CD14-positive monocyte (primary cell): ENCODE measurements at regions not wholly inside any gene's neighbourhood (a gene's known extent, or its start where the extent isn't known, plus 50 kb on each side); places are given as distances from the start of the nearest gene placed in this dataset.
"Not testable (repeated sequence)": the region's sequence is repeated elsewhere in the genome, so short reads cannot be mapped to it uniquely, and the experiment has no call there.

Experiments used
- DNase-seq, 3 donors: peaks; one replicate each; pipeline ENCODE4 v3.0.0-alpha.2; 2011 to 2022
- H2AFZ ChIP-seq: 2 replicates; pipeline ENCODE4 v1.6.0; 2012; ENCODE audit warnings: mild to moderate bottlenecking, low read depth, low read length, inconsistent platforms; ENCODE audit not compliant: insufficient read depth, poor library complexity, severe bottlenecking
- H3K27ac ChIP-seq, 2 donors: 1 replicate in 1 of 2; 2 replicates in 1 of 2; pipeline ENCODE4 v1.5.1; 2012 to 2013; ENCODE audit warnings: low read length in 2 of 2, control low read depth in 1 of 2, inconsistent platforms in 1 of 2, low read depth in 1 of 2, mild to moderate bottlenecking in 1 of 2
- H3K27me3 ChIP-seq, 2 donors: one replicate each; pipeline versions ENCODE4 v1.6.0 to v1.6.1; 2011 to 2013; ENCODE audit warnings: low read length in 2 of 2; ENCODE audit not compliant: control insufficient read depth in 2 of 2, insufficient read depth in 2 of 2
- H3K36me3 ChIP-seq, 2 donors: replicated peaks in 1 of 2; 1 replicate in 1 of 2; 2 replicates in 1 of 2; pipeline versions ENCODE4 v1.5.1 to v1.6.1; 2012 to 2013; ENCODE audit warnings: low read length in 2 of 2, control low read depth in 1 of 2, inconsistent platforms in 1 of 2, mild to moderate bottlenecking in 1 of 2; ENCODE audit not compliant: insufficient read depth in 2 of 2, control insufficient read depth in 1 of 2
- H3K4me1 ChIP-seq, 2 donors: 1 replicate in 1 of 2; 2 replicates in 1 of 2; pipeline versions ENCODE4 v1.5.1 to v1.6.1; 2012 to 2013; ENCODE audit warnings: low read length in 2 of 2, control low read depth in 1 of 2, inconsistent platforms in 1 of 2, mild to moderate bottlenecking in 1 of 2, moderate library complexity in 1 of 2; ENCODE audit not compliant: insufficient read depth in 2 of 2, control insufficient read depth in 1 of 2
- H3K4me2 ChIP-seq: replicated peaks from 2 replicates; pipeline ENCODE3; 2012; ENCODE audit warnings: low read length, moderate library complexity, mild to moderate bottlenecking; ENCODE audit not compliant: poor library complexity, severe bottlenecking; ENCODE audit errors: extremely low read depth
- H3K4me3 ChIP-seq, 3 experiments: fragments of 200-600 bp in 1 of 3; sonication (generic) in 1 of 3; replicated peaks in 1 of 3; 1 replicate in 2 of 3; 2 replicates in 1 of 3; pipeline ENCODE4 v1.5.1; 2011 to 2013; ENCODE audit warnings: low read length in 3 of 3, mild to moderate bottlenecking in 3 of 3, control low read depth in 2 of 3, low read depth in 2 of 3, inconsistent platforms in 1 of 3, moderate library complexity in 1 of 3
- H3K79me2 ChIP-seq: 2 replicates; pipeline ENCODE4 v1.6.0; 2012; ENCODE audit warnings: mild to moderate bottlenecking, control low read depth, inconsistent platforms, low read length, moderate library complexity; ENCODE audit not compliant: insufficient read depth
- H3K9ac ChIP-seq: 2 replicates; pipeline ENCODE4 v1.6.0; 2017; ENCODE audit warnings: low read length, mild to moderate bottlenecking; ENCODE audit not compliant: insufficient read depth, poor library complexity, severe bottlenecking
- H3K9me3 ChIP-seq, 2 donors: replicated peaks in 1 of 2; 1 replicate in 1 of 2; 2 replicates in 1 of 2; pipeline versions ENCODE4 v1.5.1 to v1.6.1; 2012 to 2013; ENCODE audit warnings: low read length in 2 of 2, control low read depth in 1 of 2; ENCODE audit not compliant: control insufficient read depth in 1 of 2, insufficient read depth in 1 of 2
- H4K20me1 ChIP-seq: 2 replicates; pipeline ENCODE4 v1.6.0; 2012; ENCODE audit warnings: mild to moderate bottlenecking, low read length, control low read depth, moderate library complexity; ENCODE audit not compliant: insufficient read depth
- H3K27ac Mint-ChIP-seq, 7 donors: one replicate each; pipeline ENCODE4 v1.8.0; 2020; ENCODE audit warnings: mild to moderate bottlenecking in 7 of 7, mixed read lengths in 7 of 7, moderate library complexity in 6 of 7, inconsistent platforms in 2 of 7
- H3K27me3 Mint-ChIP-seq, 3 donors: one replicate each; pipeline ENCODE4 v1.8.0; 2021 to 2022; ENCODE audit warnings: low read depth in 3 of 3, mild to moderate bottlenecking in 3 of 3, mixed read lengths in 3 of 3, moderate library complexity in 3 of 3, inconsistent platforms in 1 of 3
- H3K36me3 Mint-ChIP-seq, 2 donors: one replicate each; pipeline ENCODE4 v1.8.0; 2020; ENCODE audit warnings: mixed read lengths in 2 of 2, inconsistent platforms in 1 of 2, mild to moderate bottlenecking in 1 of 2
- H3K4me1 Mint-ChIP-seq: one replicate; pipeline ENCODE4 v1.8.0; 2020; ENCODE audit warnings: mild to moderate bottlenecking, mixed read lengths
- H3K4me3 Mint-ChIP-seq, 2 donors: one replicate each; pipeline ENCODE4 v1.8.0; 2020; ENCODE audit warnings: mild to moderate bottlenecking in 2 of 2, mixed read lengths in 2 of 2, moderate library complexity in 1 of 2
- H3K9me3 Mint-ChIP-seq, 7 donors: one replicate each; pipeline ENCODE4 v1.8.0; 2020 to 2022; ENCODE audit warnings: mixed read lengths in 7 of 7, mild to moderate bottlenecking in 6 of 7, moderate library complexity in 6 of 7, inconsistent platforms in 2 of 7
- CTCF ChIP-seq: fragments of 200-600 bp; IDR thresholded peaks from one replicate; pipeline ENCODE4 v1.8.0; 2022; ENCODE audit warnings: antibody characterized with exemption, mild to moderate bottlenecking
- WGBS: methylation state at CpG from one replicate; pipeline ENCODE4 v1.1.5; 2013; ENCODE audit warnings: missing lambda C conversion rate; ENCODE audit not compliant: insufficient coverage; 5-methylcytosine and 5-hydroxymethylcytosine counted together
- intact Hi-C, 2 donors: fragments of 100-400 bp; cut with micrococcal nuclease; formaldehyde crosslinking; loops; one replicate each; pipeline versions ENCODE4 v1.15.0 to v1.15.1; 2023

GRCh38 chr10:90075995-90076394 lies 374.6 kb downstream of the KIF20B start:
- Histone ChIP-seq H4K20me1 (no peaks in the 10 kb centered on the region), H3K27me3 (no peaks in the 10 kb centered on the region), H3K4me3 (no peak overlapping the region), H3K4me1 (no peaks in the 10 kb centered on the region), H3K27ac (no peak overlapping the region), H3K9ac (no peak overlapping the region), H3K36me3 (no peaks in the 10 kb centered on the region), H3K9me3 (peaks cover 0 to 5% of the 10 kb centered on the region in 2 donors), H3K79me2 (no peaks in the 10 kb centered on the region), H3K4me2 (no peak overlapping the region), H2AFZ (no peak overlapping the region)
- Mint-ChIP-seq H3K36me3 (no peaks in the 10 kb centered on the region), H3K4me1 (no peaks in the 10 kb centered on the region), H3K9me3 (peaks cover 3 to 23% (median 5%) of the 10 kb centered on the region in 7 donors), H3K27me3 (peaks cover 0 to 3% (median 0%) of the 10 kb centered on the region in 3 donors), H3K27ac (no peak overlapping the region), H3K4me3 (no peak overlapping the region)
- no peak for DNase-seq
- 86% methylated on average over 1 of the region's 2 CpGs for WGBS
- intact Hi-C loops, result no loop called here
- no peak for TF ChIP-seq CTCF

GRCh38 chr10:90079819-90080218 lies 378.4 kb downstream of the KIF20B start:
- Histone ChIP-seq H4K20me1 (no peaks in the 10 kb centered on the region), H3K4me1 (no peaks in the 10 kb centered on the region), H3K9me3 (peaks cover 0 to 5% of the 10 kb centered on the region in 2 donors), H3K27me3 (no peaks in the 10 kb centered on the region), H3K79me2 (no peaks in the 10 kb centered on the region), H3K36me3 (no peaks in the 10 kb centered on the region), H3K4me3 (no peak overlapping the region), H3K4me2 (no peak overlapping the region), H3K9ac (no peak overlapping the region), H3K27ac (no peak overlapping the region), H2AFZ (no peak overlapping the region)
- no peaks in the 10 kb centered on the region for H3K36me3 Mint-ChIP-seq
- no peak for TF ChIP-seq CTCF
- intact Hi-C loops, result no loop called here
- WGBS, result no CpG with 5 or more reads among the region's 2 CpGs
- peak overlapping the region in 1 of 7 donors; percentile 1 for H3K27ac Mint-ChIP-seq
- no peak overlapping the region for H3K4me3 Mint-ChIP-seq
- no peaks in the 10 kb centered on the region for H3K27me3 Mint-ChIP-seq
- DNase-seq, result no peak
- H3K4me1 Mint-ChIP-seq, result no peaks in the 10 kb centered on the region
- peaks cover 2 to 10% (median 6%) of the 10 kb centered on the region in 7 donors for H3K9me3 Mint-ChIP-seq

- not testable (repeated sequence) for H3K4me3 Mint-ChIP-seq
- WGBS, result no CpG with 5 or more reads among the region's 2 CpGs
These were observed 385.3 kb downstream of the KIF20B start for GRCh38 chr10:90086606-90087190.

More at GRCh38 chr10:90086606-90087190, 385.3 kb downstream of the KIF20B start:
- intact Hi-C loops, H3K9me3 ChIP-seq, H3K4me2 ChIP-seq, H3K27me3 Mint-ChIP-seq, H3K36me3 ChIP-seq, H3K4me1 ChIP-seq, H3K4me1 Mint-ChIP-seq, H3K9me3 Mint-ChIP-seq, H3K27me3 ChIP-seq, H3K9ac ChIP-seq, H3K27ac Mint-ChIP-seq, H4K20me1 ChIP-seq, H3K79me2 ChIP-seq, H2AFZ ChIP-seq, H3K36me3 Mint-ChIP-seq, H3K4me3 ChIP-seq, DNase-seq, H3K27ac ChIP-seq: not testable (repeated sequence)
